NB4 (cell line): ENCODE measurements at regions not wholly inside any gene's neighbourhood (a gene's known extent, or its start where the extent isn't known, plus 50 kb on each side); places are given as distances from the start of the nearest gene placed in this dataset.

Experiments used
- CTCF ChIP-seq: IDR thresholded peaks from one replicate; pipeline ENCODE4 v1.5.1; 2012; ENCODE audit warnings: low read depth, low read length
- POLR2A ChIP-seq: IDR thresholded peaks from 2 replicates; pipeline ENCODE4 v1.6.1; 2011; ENCODE audit warnings: mild to moderate bottlenecking; ENCODE audit not compliant: insufficient read length; ENCODE audit errors: extremely low read depth

GRCh38 chr18:57984490-57985115 lies 59.4 kb upstream of the NEDD4L start:
- TF ChIP-seq CTCF (no peak), POLR2A (no peak)
